ENCODE measurements at regions not wholly inside any gene's neighbourhood (a gene's known extent, or its start where the extent isn't known, plus 50 kb on each side); places are given as distances from the start of the nearest gene placed in this dataset.

- TF ChIP-seq CTCF (IDR thresholded peaks at IDR 0.05) (no peak), POLR2A (IDR thresholded peaks at IDR 0.05) (no peak)
These were observed 170.7 kb downstream of the ZNF608 start for GRCh38 chr5:124575725-124576124.

Measured in right lobe of liver (tissue), 4 donors.